H4 (cell line): ENCODE measurements at regions not wholly inside any gene's neighbourhood (a gene's known extent, or its start where the extent isn't known, plus 50 kb on each side); places are given as distances from the start of the nearest gene placed in this dataset.
"Not testable (repeated sequence)": the region's sequence is repeated elsewhere in the genome, so short reads cannot be mapped to it uniquely, and the experiment has no call there.

Experiments used
- DNase-seq: peaks from one replicate; pipeline ENCODE4 v3.0.0-alpha.2; 2015; ENCODE audit warnings: low spot score

- DNase-seq, result no peak
Measured at GRCh38 chr11:92111287-92111686, 113.3 kb upstream of the FAT3 start.

- no peak for DNase-seq
Measured at GRCh38 chr11:92109466-92109865, 115.2 kb upstream of the FAT3 start.

- no peak for DNase-seq
Measured at GRCh38 chr11:92107331-92107730, 117.3 kb upstream of the FAT3 start.

- DNase-seq, result no peak
Measured at GRCh38 chr11:92104349-92104748, 120.3 kb upstream of the FAT3 start.

GRCh38 chr11:92101920-92102319, 122.7 kb upstream of the FAT3 start:
- no peak for DNase-seq

GRCh38 chr11:92099183-92099582, 125.4 kb upstream of the FAT3 start:
- DNase-seq, result no peak

GRCh38 chr11:92098172-92098571, 126.4 kb upstream of the FAT3 start:
- DNase-seq, result no peak

- no peak for DNase-seq
Measured at GRCh38 chr11:92087725-92088537, 136.7 kb upstream of the FAT3 start.

- DNase-seq, result no peak
Measured at GRCh38 chr11:92083123-92083522, 141.5 kb upstream of the FAT3 start.

GRCh38 chr11:92082652-92083051, 142.0 kb upstream of the FAT3 start:
- no peak for DNase-seq

- DNase-seq, result not testable (repeated sequence)
Measured at GRCh38 chr11:92074498-92074897, 150.1 kb upstream of the FAT3 start.

- DNase-seq, result no peak
Measured at GRCh38 chr11:92071660-92072059, 153.0 kb upstream of the FAT3 start.

- DNase-seq, result no peak
Measured at GRCh38 chr11:92070026-92070889, 154.4 kb upstream of the FAT3 start.

GRCh38 chr11:92067016-92067415, 157.6 kb upstream of the FAT3 start:
- DNase-seq, result no peak

- DNase-seq, result no peak
Measured at GRCh38 chr11:92061456-92062062, 163.1 kb upstream of the FAT3 start.

- no peak for DNase-seq
Measured at GRCh38 chr11:92057849-92058442, 166.7 kb upstream of the FAT3 start.

- no peak for DNase-seq
Measured at GRCh38 chr11:92053216-92053615, 171.4 kb upstream of the FAT3 start.

GRCh38 chr11:92050305-92050704, 174.3 kb upstream of the FAT3 start:
- no peak for DNase-seq

GRCh38 chr11:92048415-92048814, 176.2 kb upstream of the FAT3 start:
- no peak for DNase-seq

- DNase-seq, result no peak
Measured at GRCh38 chr11:92046103-92046502, 178.5 kb upstream of the FAT3 start.

GRCh38 chr11:92045301-92045700, 179.3 kb upstream of the FAT3 start:
- DNase-seq, result no peak

- DNase-seq, result no peak
Measured at GRCh38 chr11:92035488-92035887, 189.1 kb upstream of the FAT3 start.
